Panc1 (cell line): ENCODE measurements at regions not wholly inside any gene's neighbourhood (a gene's known extent, or its start where the extent isn't known, plus 50 kb on each side); places are given as distances from the start of the nearest gene placed in this dataset.

ENCODE experiments used
- ATAC-seq: fragments of 200-7000 bp; cut with Tn5 transposase; 2 replicates; pipeline ENCODE4 v1.9.1; 2020; ENCODE audit warnings: mild to moderate bottlenecking, moderate library complexity
- BruUV-seq: library from RNA; stranded (reverse); fragments of 400-500 nt; replicated peaks from 2 replicates; lab custom pipeline; 2021; lab: Mats Ljungman, UMichigan
- CTCF ChIA-PET: fragments of 300-600 bp; sonication (Branson Sonifier 250); formaldehyde crosslinking; loops from one replicate; lab custom pipeline; 2022; ENCODE audit warnings: antibody characterized with exemption; lab: Charles Lee
- POLR2A ChIA-PET: fragments of 300-600 bp; sonication (Branson Sonifier 250); formaldehyde crosslinking; loops from one replicate; lab custom pipeline; 2022; ENCODE audit warnings: antibody characterized with exemption; lab: Charles Lee
- DNase-seq: peaks from one replicate; pipeline ENCODE4 v3.0.0-alpha.2; 2010; ENCODE audit warnings: low read depth, low spot score
- H3K27ac ChIP-seq: 2 replicates; pipeline ENCODE4 v1.5.1; 2011; ENCODE audit warnings: mild to moderate bottlenecking, low read length, inconsistent platforms
- H3K27me3 ChIP-seq: fragments of 200-500 bp; sonication (Bioruptor generic); 2 replicates; pipeline ENCODE4 v1.6.0; 2014; ENCODE audit warnings: low read length, inconsistent platforms; ENCODE audit not compliant: control insufficient read depth, insufficient read depth
- H3K36me3 ChIP-seq: fragments of 200-500 bp; sonication (Bioruptor generic); 2 replicates; pipeline ENCODE4 v1.5.1; 2014; ENCODE audit warnings: inconsistent platforms, mild to moderate bottlenecking, low read length, moderate library complexity; ENCODE audit not compliant: control insufficient read depth, insufficient read depth
- H3K4me1 ChIP-seq: 2 replicates; pipeline ENCODE4 v1.5.1; 2011; ENCODE audit warnings: inconsistent platforms, mild to moderate bottlenecking, low read length, moderate library complexity; ENCODE audit not compliant: control insufficient read depth, insufficient read depth
- H3K4me3 ChIP-seq, 2 experiments: 2 replicates each; pipeline ENCODE4 v1.5.1; 2011 to 2012; ENCODE audit warnings: low read depth in 2 of 2, low read length in 2 of 2, mild to moderate bottlenecking in 2 of 2, inconsistent platforms in 1 of 2, moderate library complexity in 1 of 2
- H3K9me3 ChIP-seq: fragments of 200-500 bp; sonication (Bioruptor generic); 2 replicates; pipeline ENCODE4 v1.5.1; 2014; ENCODE audit warnings: low read depth, mild to moderate bottlenecking, inconsistent platforms, low read length, moderate library complexity; ENCODE audit not compliant: control insufficient read depth, insufficient read depth
- CTCF ChIP-seq: fragments of 450-650 bp; IDR thresholded peaks from 2 replicates; pipeline ENCODE4 v1.5.1; 2017; ENCODE audit warnings: mild to moderate bottlenecking
- POLR2AphosphoS5 ChIP-seq: IDR thresholded peaks from 2 replicates; pipeline ENCODE4 v1.6.1; 2012; ENCODE audit warnings: mild to moderate bottlenecking, low read depth, low read length, moderate library complexity
- SIN3A ChIP-seq: IDR thresholded peaks from 2 replicates; pipeline ENCODE4 v1.6.1; 2012; ENCODE audit warnings: low read depth, mild to moderate bottlenecking, low read length, moderate library complexity, borderline replicate concordance; ENCODE audit not compliant: insufficient read depth
- TCF7L2 ChIP-seq: IDR thresholded peaks from 2 replicates; pipeline ENCODE4 v1.6.1; 2011; ENCODE audit warnings: mild to moderate bottlenecking, low read depth, low read length, inconsistent platforms
- in situ Hi-C: cut with HindIII; loops from 2 replicates; pipeline ENCODE4 v1.10.0; 2016; ENCODE audit warnings: low sequenced_read_pairs, low pct_unique_long_range_greater_than_20kb
- intact Hi-C: fragments of 100-400 bp; cut with micrococcal nuclease; formaldehyde crosslinking; loops from one replicate; pipeline ENCODE4 v1.10.0; 2022; ENCODE audit not compliant: unreplicated experiment
- TF ChIP-seq, protein P1 (sequence below), 2 experiments: IDR thresholded peaks; 2 replicates each; pipeline ENCODE4 v1.6.1; 2011 to 2012; ENCODE audit warnings: low read depth in 2 of 2, control low read depth in 1 of 2, low read length in 1 of 2, mild to moderate bottlenecking in 1 of 2, moderate library complexity in 1 of 2; ENCODE audit not compliant: insufficient read depth in 1 of 2

GRCh38 chr2:187003611-187004010, 154.6 kb upstream of the ZSWIM2 start:
- DNase-seq (no peak), ATAC-seq (no peak)
- Histone ChIP-seq H3K27me3 (no peaks in the 10 kb centered on the region), H3K9me3 (no peaks in the 10 kb centered on the region), H3K4me1 (no peaks in the 10 kb centered on the region), H3K27ac (no peak overlapping the region), H3K4me3 (no peak overlapping the region), H3K36me3 (no peaks in the 10 kb centered on the region; the same call in 1 of the 2 replicates)
- in situ Hi-C loops: no loop called here
- TF ChIP-seq TCF7L2: no peak
- TF ChIP-seq POLR2AphosphoS5: no peak
- TF ChIP-seq SIN3A: no peak
- TF ChIP-seq, protein P1, sequence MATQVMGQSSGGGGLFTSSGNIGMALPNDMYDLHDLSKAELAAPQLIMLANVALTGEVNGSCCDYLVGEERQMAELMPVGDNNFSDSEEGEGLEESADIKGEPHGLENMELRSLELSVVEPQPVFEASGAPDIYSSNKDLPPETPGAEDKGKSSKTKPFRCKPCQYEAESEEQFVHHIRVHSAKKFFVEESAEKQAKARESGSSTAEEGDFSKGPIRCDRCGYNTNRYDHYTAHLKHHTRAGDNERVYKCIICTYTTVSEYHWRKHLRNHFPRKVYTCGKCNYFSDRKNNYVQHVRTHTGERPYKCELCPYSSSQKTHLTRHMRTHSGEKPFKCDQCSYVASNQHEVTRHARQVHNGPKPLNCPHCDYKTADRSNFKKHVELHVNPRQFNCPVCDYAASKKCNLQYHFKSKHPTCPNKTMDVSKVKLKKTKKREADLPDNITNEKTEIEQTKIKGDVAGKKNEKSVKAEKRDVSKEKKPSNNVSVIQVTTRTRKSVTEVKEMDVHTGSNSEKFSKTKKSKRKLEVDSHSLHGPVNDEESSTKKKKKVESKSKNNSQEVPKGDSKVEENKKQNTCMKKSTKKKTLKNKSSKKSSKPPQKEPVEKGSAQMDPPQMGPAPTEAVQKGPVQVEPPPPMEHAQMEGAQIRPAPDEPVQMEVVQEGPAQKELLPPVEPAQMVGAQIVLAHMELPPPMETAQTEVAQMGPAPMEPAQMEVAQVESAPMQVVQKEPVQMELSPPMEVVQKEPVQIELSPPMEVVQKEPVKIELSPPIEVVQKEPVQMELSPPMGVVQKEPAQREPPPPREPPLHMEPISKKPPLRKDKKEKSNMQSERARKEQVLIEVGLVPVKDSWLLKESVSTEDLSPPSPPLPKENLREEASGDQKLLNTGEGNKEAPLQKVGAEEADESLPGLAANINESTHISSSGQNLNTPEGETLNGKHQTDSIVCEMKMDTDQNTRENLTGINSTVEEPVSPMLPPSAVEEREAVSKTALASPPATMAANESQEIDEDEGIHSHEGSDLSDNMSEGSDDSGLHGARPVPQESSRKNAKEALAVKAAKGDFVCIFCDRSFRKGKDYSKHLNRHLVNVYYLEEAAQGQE (IDR thresholded peaks at IDR 0.05; ENCODE audit: insufficient read depth in 1 of 2, low read depth in 2 of 2, low read length in 1 of 2): no peak
- TF ChIP-seq CTCF: no peak
- intact Hi-C loops: no loop called here
- POLR2A ChIA-PET: no interaction called here
- no TSS peak for BruUV-seq
- CTCF ChIA-PET: no interaction called here

GRCh38 chr2:187003038-187003554, 154.1 kb upstream of the ZSWIM2 start:
- no peaks in the 10 kb centered on the region for H3K4me1 ChIP-seq
- TF ChIP-seq POLR2AphosphoS5 (no peak), TCF7L2 (no peak), CTCF (no peak), SIN3A (no peak)
- TF ChIP-seq, protein P1 (IDR thresholded peaks at IDR 0.05; ENCODE audit: insufficient read depth in 1 of 2, low read depth in 2 of 2, low read length in 1 of 2): no peak
- H3K36me3 ChIP-seq: no peaks in the 10 kb centered on the region; the same call in 1 of the 2 replicates
- in situ Hi-C loops: no loop called here
- no peak overlapping the region for H3K4me3 ChIP-seq
- H3K9me3 ChIP-seq: no peaks in the 10 kb centered on the region
- BruUV-seq: no TSS peak
- ChIA-PET CTCF (no interaction called here), POLR2A (no interaction called here)
- H3K27me3 ChIP-seq: no peaks in the 10 kb centered on the region
- ATAC-seq: no peak
- intact Hi-C loops: no loop called here
- DNase-seq: no peak
- no peak overlapping the region for H3K27ac ChIP-seq
